ENCODE measurements at regions not wholly inside any gene's neighbourhood (a gene's known extent, or its start where the extent isn't known, plus 50 kb on each side); places are given as distances from the start of the nearest gene placed in this dataset.

GRCh38 chr17:77394540-77395295 lies 253.9 kb downstream of the SEC14L1 start:
- DNase-seq (ENCODE audit: low read depth, low spot score), result no peak

GRCh38 chr17:77395501-77396048 lies 254.8 kb downstream of the SEC14L1 start:
- DNase-seq (ENCODE audit: low read depth, low spot score), result no peak

GRCh38 chr17:77396610-77397009 lies 255.8 kb downstream of the SEC14L1 start:
- DNase-seq (ENCODE audit: low read depth, low spot score), result no peak

- DNase-seq (ENCODE audit: low read depth, low spot score), result no peak
These were observed 257.5 kb downstream of the SEC14L1 start for GRCh38 chr17:77398274-77398673.

GRCh38 chr17:77399319-77399957 lies 258.7 kb downstream of the SEC14L1 start:
- DNase-seq (ENCODE audit: low read depth, low spot score), result no peak

GRCh38 chr17:77400445-77400870 lies 259.7 kb downstream of the SEC14L1 start:
- DNase-seq (ENCODE audit: low read depth, low spot score), result no peak

GRCh38 chr17:77402159-77402731 lies 261.5 kb downstream of the SEC14L1 start:
- no peak for DNase-seq (ENCODE audit: low read depth, low spot score)

GRCh38 chr17:77403854-77404253 lies 263.1 kb downstream of the SEC14L1 start:
- no peak for DNase-seq (ENCODE audit: low read depth, low spot score)

- no peak for DNase-seq (ENCODE audit: low read depth, low spot score)
These were observed 264.2 kb downstream of the SEC14L1 start for GRCh38 chr17:77404812-77405581.

GRCh38 chr17:77405867-77406732 lies 265.3 kb downstream of the SEC14L1 start:
- DNase-seq (ENCODE audit: low read depth, low spot score), result no peak

- no peak for DNase-seq (ENCODE audit: low read depth, low spot score)
These were observed 266.8 kb downstream of the SEC14L1 start for GRCh38 chr17:77407321-77408277.

GRCh38 chr17:77408284-77408683 lies 267.5 kb downstream of the SEC14L1 start:
- DNase-seq (ENCODE audit: low read depth, low spot score), result no peak

GRCh38 chr17:77409282-77410161 lies 268.8 kb downstream of the SEC14L1 start:
- no peak for DNase-seq (ENCODE audit: low read depth, low spot score)

GRCh38 chr17:77410470-77410869 lies 269.7 kb downstream of the SEC14L1 start:
- no peak for DNase-seq (ENCODE audit: low read depth, low spot score)

GRCh38 chr17:77414811-77415400 lies 274.1 kb downstream of the SEC14L1 start:
- DNase-seq (ENCODE audit: low read depth, low spot score), result no peak

- no peak for DNase-seq (ENCODE audit: low read depth, low spot score)
These were observed 275.4 kb downstream of the SEC14L1 start for GRCh38 chr17:77416105-77416713.

- no peak for DNase-seq (ENCODE audit: low read depth, low spot score)
These were observed 276.8 kb downstream of the SEC14L1 start for GRCh38 chr17:77417575-77417974.

GRCh38 chr17:77418609-77419008 lies 277.8 kb downstream of the SEC14L1 start:
- DNase-seq (ENCODE audit: low read depth, low spot score), result no peak
